NT2/D1 (cell line): ENCODE measurements at regions not wholly inside any gene's neighbourhood (a gene's known extent, or its start where the extent isn't known, plus 50 kb on each side); places are given as distances from the start of the nearest gene placed in this dataset.

Experiments
- DNase-seq: peaks from one replicate; pipeline ENCODE4 v3.0.0-alpha.2; 2011; ENCODE audit warnings: low read depth, low spot score
- H3K27me3 ChIP-seq: 2 replicates; pipeline ENCODE4 v1.6.0; 2011; ENCODE audit warnings: mild to moderate bottlenecking; ENCODE audit not compliant: insufficient read length, insufficient read depth
- H3K36me3 ChIP-seq: 2 replicates; pipeline ENCODE4 v1.6.1; 2011; ENCODE audit warnings: mild to moderate bottlenecking, low read length, mixed read lengths; ENCODE audit not compliant: insufficient read depth, insufficient read length
- H3K4me1 ChIP-seq: 2 replicates; pipeline ENCODE4 v1.5.1; 2011; ENCODE audit not compliant: insufficient read depth, insufficient read length
- H3K4me3 ChIP-seq: 2 replicates; pipeline ENCODE4 v1.5.1; 2011; ENCODE audit warnings: low read depth; ENCODE audit not compliant: insufficient read length
- H3K9ac ChIP-seq: 2 replicates; pipeline ENCODE4 v1.6.0; 2011; ENCODE audit warnings: low read depth; ENCODE audit not compliant: insufficient read length
- H3K9me3 ChIP-seq: 2 replicates; pipeline ENCODE4 v1.5.1; 2011; ENCODE audit warnings: mild to moderate bottlenecking, low read length; ENCODE audit not compliant: insufficient read depth
- SUZ12 ChIP-seq: IDR thresholded peaks from 2 replicates; pipeline ENCODE4 v1.6.1; 2011; ENCODE audit not compliant: insufficient read length, insufficient read depth; ENCODE audit errors: extremely low read depth
- YY1 ChIP-seq: IDR thresholded peaks from 2 replicates; pipeline ENCODE4 v1.6.1; 2011; ENCODE audit not compliant: insufficient read length, insufficient read depth
- ZNF274 ChIP-seq: IDR thresholded peaks from 2 replicates; pipeline ENCODE4 v1.6.1; 2011; ENCODE audit warnings: mild to moderate bottlenecking, low read depth, low read length

GRCh38 chr2:33726415-33726814 lies 127.3 kb upstream of the FAM98A start:
- DNase-seq: no peak
- no peaks in the 10 kb centered on the region for H3K4me1 ChIP-seq
- H3K9ac ChIP-seq: no peak overlapping the region
- no peak overlapping the region for H3K4me3 ChIP-seq
- H3K36me3 ChIP-seq: no peaks in the 10 kb centered on the region
- TF ChIP-seq SUZ12: no peak
- TF ChIP-seq YY1: no peak
- no peak for TF ChIP-seq ZNF274
- H3K27me3 ChIP-seq: no peaks in the 10 kb centered on the region
- no peaks in the 10 kb centered on the region for H3K9me3 ChIP-seq

- Histone ChIP-seq H3K4me1 (no peaks in the 10 kb centered on the region), H3K4me3 (no peak overlapping the region), H3K9ac (no peak overlapping the region), H3K9me3 (no peaks in the 10 kb centered on the region), H3K27me3 (no peaks in the 10 kb centered on the region), H3K36me3 (no peaks in the 10 kb centered on the region)
- TF ChIP-seq SUZ12: no peak
- TF ChIP-seq YY1: no peak
- TF ChIP-seq ZNF274: no peak
- no peak for DNase-seq
These were observed 124.2 kb upstream of the FAM98A start for GRCh38 chr2:33723329-33723728.

- Histone ChIP-seq H3K9me3 (no peaks in the 10 kb centered on the region), H3K9ac (no peak overlapping the region), H3K27me3 (no peaks in the 10 kb centered on the region), H3K36me3 (no peaks in the 10 kb centered on the region), H3K4me1 (no peaks in the 10 kb centered on the region), H3K4me3 (no peak overlapping the region)
- no peak for DNase-seq
- no peak for TF ChIP-seq YY1
- TF ChIP-seq ZNF274: no peak
- no peak for TF ChIP-seq SUZ12
These were observed 120.0 kb upstream of the FAM98A start for GRCh38 chr2:33719067-33719466.

DNA sequence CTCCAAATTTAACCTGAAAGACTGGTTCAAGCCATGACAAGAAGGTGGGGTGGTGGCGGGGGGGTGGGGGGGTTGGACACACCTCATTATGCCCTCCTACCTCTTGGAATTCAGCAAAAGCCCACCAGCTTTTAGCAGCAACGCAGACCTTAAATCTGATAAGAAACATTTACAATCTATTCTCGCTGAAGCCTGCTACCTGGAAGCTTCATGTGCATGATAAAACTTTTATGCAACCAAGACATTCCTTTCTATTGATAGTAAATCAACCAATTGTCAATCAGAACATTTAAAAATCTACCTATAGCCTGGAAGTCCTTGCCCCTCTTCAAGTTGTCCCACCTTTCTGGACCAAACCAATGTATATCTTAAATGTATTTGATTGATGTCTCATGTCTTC lies 113.6 kb upstream of the FAM98A start:
- DNase-seq: no peak
- no peaks in the 10 kb centered on the region for H3K9me3 ChIP-seq
- H3K9ac ChIP-seq: no peak overlapping the region
- H3K36me3 ChIP-seq: no peaks in the 10 kb centered on the region
- no peaks in the 10 kb centered on the region for H3K27me3 ChIP-seq
- TF ChIP-seq YY1 (no peak), SUZ12 (no peak), ZNF274 (no peak)
- H3K4me1 ChIP-seq: no peaks in the 10 kb centered on the region
- H3K4me3 ChIP-seq: no peak overlapping the region

GRCh38 chr2:33709951-33710350 lies 110.9 kb upstream of the FAM98A start:
- Histone ChIP-seq H3K27me3 (no peaks in the 10 kb centered on the region), H3K9me3 (no peaks in the 10 kb centered on the region), H3K4me1 (no peaks in the 10 kb centered on the region), H3K4me3 (no peak overlapping the region), H3K36me3 (no peaks in the 10 kb centered on the region), H3K9ac (no peak overlapping the region)
- TF ChIP-seq SUZ12 (no peak), ZNF274 (no peak), YY1 (no peak)
- no peak for DNase-seq

GRCh38 chr2:33707312-33707711 lies 108.2 kb upstream of the FAM98A start:
- no peaks in the 10 kb centered on the region for H3K36me3 ChIP-seq
- TF ChIP-seq YY1 (no peak), SUZ12 (no peak)
- DNase-seq: no peak
- no peaks in the 10 kb centered on the region for H3K4me1 ChIP-seq
- H3K9ac ChIP-seq: no peak overlapping the region
- H3K27me3 ChIP-seq: no peaks in the 10 kb centered on the region
- no peaks in the 10 kb centered on the region for H3K9me3 ChIP-seq
- no peak overlapping the region for H3K4me3 ChIP-seq

GRCh38 chr2:33706410-33706809 lies 107.3 kb upstream of the FAM98A start:
- no peaks in the 10 kb centered on the region for H3K9me3 ChIP-seq
- no peak overlapping the region for H3K4me3 ChIP-seq
- DNase-seq: no peak
- TF ChIP-seq SUZ12 (no peak), ZNF274 (no peak), YY1 (no peak)
- no peaks in the 10 kb centered on the region for H3K4me1 ChIP-seq
- H3K36me3 ChIP-seq: no peaks in the 10 kb centered on the region
- H3K27me3 ChIP-seq: no peaks in the 10 kb centered on the region
- no peak overlapping the region for H3K9ac ChIP-seq

DNA sequence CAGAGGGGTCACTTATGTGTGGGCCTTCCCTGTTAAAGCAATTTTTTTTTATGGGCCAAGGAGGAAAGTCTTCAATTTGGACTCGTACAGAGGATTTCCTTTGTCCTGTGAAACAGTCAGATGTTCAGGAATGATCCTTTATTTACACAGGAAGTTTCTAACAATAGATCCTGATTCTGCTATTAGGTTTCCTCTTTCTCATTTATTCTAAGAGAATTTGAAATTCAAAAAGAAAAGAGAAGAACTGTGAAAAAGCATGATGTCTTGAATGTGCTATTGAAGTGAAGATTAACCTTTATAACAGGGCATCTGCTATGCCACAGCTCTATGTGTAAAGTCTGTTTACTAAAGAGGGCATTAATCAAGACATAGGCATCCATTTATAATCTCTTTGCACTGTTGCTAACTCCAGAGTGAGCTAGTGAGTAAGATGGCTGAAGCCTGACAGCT lies 105.3 kb upstream of the FAM98A start:
- Histone ChIP-seq H3K9me3 (no peaks in the 10 kb centered on the region), H3K36me3 (no peaks in the 10 kb centered on the region), H3K9ac (no peak overlapping the region), H3K4me3 (no peak overlapping the region), H3K27me3 (no peaks in the 10 kb centered on the region), H3K4me1 (no peaks in the 10 kb centered on the region)
- TF ChIP-seq YY1: no peak
- TF ChIP-seq SUZ12: no peak
- no peak for TF ChIP-seq ZNF274
- no peak for DNase-seq
